HepG2 (cell line): ENCODE measurements at regions not wholly inside any gene's neighbourhood (a gene's known extent, or its start where the extent isn't known, plus 50 kb on each side); places are given as distances from the start of the nearest gene placed in this dataset.
A peak's percentile ranks its signal among the peaks of the same experiment; 100 is the strongest.

Source experiments
- ATAC-seq: fragments of 200-7000 bp; cut with Tn5 transposase; 3 replicates; pipeline ENCODE4 v1.9.1; 2020; ENCODE audit warnings: mild to moderate bottlenecking, moderate library complexity
- BruUV-seq: library from RNA; stranded (reverse); fragments of 400-500 nt; replicated peaks from 2 replicates; lab custom pipeline; 2021; lab: Mats Ljungman, UMichigan
- CTCF ChIA-PET: fragments of 300-600 bp; formaldehyde crosslinking; extraction: SDS; loops from one replicate; lab custom pipeline; 2021; ENCODE audit warnings: low total read pairs, inconsistent platforms, low intra/inter-chr PET ratio; lab: Yijun Ruan, JAX
- POLR2A ChIA-PET: fragments of 350-600 bp; sonication (Branson Sonifier 250); formaldehyde crosslinking; loops from one replicate; lab custom pipeline; 2020; ENCODE audit warnings: antibody characterized with exemption, inconsistent platforms; lab: Yijun Ruan, JAX
- DNase-seq: peaks from one replicate; pipeline ENCODE4 v3.0.0-alpha.2; 2015; ENCODE audit warnings: low spot score
- FAIRE-seq: peaks from 3 replicates; lab custom pipeline; 2011; peaks lifted over from hg19 to GRCh38; lab: Jason Lieb, UNC
- H2AFZ ChIP-seq: one replicate; pipeline ENCODE4 v1.6.1; 2011; ENCODE audit warnings: low read length, inconsistent platforms
- H3K27ac ChIP-seq: fragments of 300-600 bp; 3 replicates; pipeline ENCODE4 v1.8.0; 2011; ENCODE audit warnings: mixed run types, mild to moderate bottlenecking, mixed read lengths, low read length, inconsistent platforms; ENCODE audit not compliant: insufficient read depth; ENCODE audit errors: extremely low read length
- H3K27me3 ChIP-seq, 2 experiments: fragments of 200-600 bp in 1 of 2; 2 replicates in 1 of 2; 3 replicates in 1 of 2; pipeline versions ENCODE4 v1.6.0 to v1.8.0; 2011; ENCODE audit warnings: low read length in 2 of 2, mild to moderate bottlenecking in 2 of 2, moderate library complexity in 2 of 2, inconsistent platforms in 1 of 2; ENCODE audit not compliant: insufficient read depth in 2 of 2, control insufficient read depth in 1 of 2
- H3K36me3 ChIP-seq, 2 experiments: fragments of 200-600 bp in 1 of 2; replicated peaks in 1 of 2; 2 replicates in 1 of 2; 3 replicates in 1 of 2; pipeline versions ENCODE4 v1.5.1 to v1.8.0; 2011; ENCODE audit warnings: low read length in 2 of 2, inconsistent platforms in 1 of 2; ENCODE audit not compliant: insufficient read depth in 2 of 2, control insufficient read depth in 1 of 2
- H3K4me1 ChIP-seq: 2 replicates; pipeline ENCODE4 v1.5.1; 2012; ENCODE audit warnings: low read length, inconsistent platforms; ENCODE audit not compliant: insufficient read depth
- H3K4me2 ChIP-seq: 2 replicates; pipeline ENCODE4 v1.6.0; 2011; ENCODE audit warnings: low read depth, low read length, inconsistent platforms
- H3K4me3 ChIP-seq, 3 experiments: fragments of 200-600 bp in 1 of 3; sonication (generic), shearing (Covaris generic) in 1 of 3; replicated peaks in 1 of 3; 2 replicates each; pipeline ENCODE4 v1.5.1; 2011 to 2016; ENCODE audit warnings: low read length in 3 of 3, inconsistent platforms in 2 of 3, low read depth in 2 of 3, mild to moderate bottlenecking in 2 of 3, control low read depth in 1 of 3, mixed read lengths in 1 of 3; ENCODE audit not compliant: insufficient read depth in 1 of 3
- H3K79me2 ChIP-seq: one replicate; pipeline ENCODE4 v1.6.1; 2011; ENCODE audit warnings: low read length, inconsistent platforms; ENCODE audit not compliant: insufficient read depth
- H3K9ac ChIP-seq: 2 replicates; pipeline ENCODE4 v1.6.0; 2011; ENCODE audit warnings: mild to moderate bottlenecking, low read depth, low read length, inconsistent platforms; ENCODE audit not compliant: insufficient read depth
- H3K9me3 ChIP-seq: 2 replicates; pipeline ENCODE4 v1.5.1; 2012; ENCODE audit warnings: mild to moderate bottlenecking, low read length
- H4K20me1 ChIP-seq: 2 replicates; pipeline ENCODE4 v1.6.0; 2011; ENCODE audit warnings: inconsistent platforms, mild to moderate bottlenecking, low read length, moderate library complexity; ENCODE audit not compliant: insufficient read depth
- BRCA1 ChIP-seq: sonication (generic); formaldehyde crosslinking; IDR thresholded peaks from 2 replicates; pipeline ENCODE4 v1.4.0; 2020; ENCODE audit warnings: missing genetic modification reagents
- CREB1 ChIP-seq, 2 experiments: fragments of 450-650 bp in 1 of 2; IDR thresholded peaks; 2 replicates each; pipeline ENCODE4 v1.6.1; 2016 to 2017; ENCODE audit warnings: control low read depth in 1 of 2, mild to moderate bottlenecking in 1 of 2, missing compliant biosample characterization in 1 of 2, missing genetic modification characterization in 1 of 2
- RAD51 ChIP-seq: fragments of 450-650 bp; IDR thresholded peaks from 2 replicates; pipeline ENCODE4 v1.6.1; 2016; ENCODE audit warnings: borderline replicate concordance
- TRIM22 ChIP-seq: fragments of 450-650 bp; IDR thresholded peaks from 2 replicates; pipeline ENCODE4 v1.6.1; 2017
- ZBTB38 ChIP-seq: sonication (generic); formaldehyde crosslinking; IDR thresholded peaks from 2 replicates; pipeline ENCODE4 v1.5.1; 2020; ENCODE audit warnings: mild to moderate bottlenecking, missing genetic modification reagents
- ZNF225 ChIP-seq: sonication (generic); formaldehyde crosslinking; IDR thresholded peaks from 2 replicates; pipeline ENCODE4 v1.4.0; 2020; ENCODE audit warnings: mild to moderate bottlenecking, missing genetic modification reagents
- WGBS: methylation state at CpG from one replicate; pipeline ENCODE4 v1.1.6; 2017; ENCODE audit warnings: low lambda C conversion rate; 5-methylcytosine and 5-hydroxymethylcytosine counted together
- in situ Hi-C: cut with HindIII; loops from 2 replicates; pipeline ENCODE4 v1.10.0; 2017; ENCODE audit warnings: low pct_unique_long_range_greater_than_20kb; ENCODE audit not compliant: extremely low pct_ligation_motif_present
- intact Hi-C: fragments of 100-400 bp; cut with micrococcal nuclease; formaldehyde crosslinking; loops from one replicate; pipeline ENCODE4 v1.10.0; 2022; ENCODE audit not compliant: unreplicated experiment
- TF ChIP-seq, protein P1 (sequence below), 2 experiments: sonication (generic) in 1 of 2; formaldehyde crosslinking in 1 of 2; IDR thresholded peaks; 2 replicates each; pipeline versions ENCODE4 v1.5.1 to v1.6.1; 2011 to 2020; ENCODE audit warnings: borderline replicate concordance in 1 of 2, low read depth in 1 of 2, low read length in 1 of 2, mild to moderate bottlenecking in 1 of 2, missing genetic modification reagents in 1 of 2, moderate library complexity in 1 of 2

DNA sequence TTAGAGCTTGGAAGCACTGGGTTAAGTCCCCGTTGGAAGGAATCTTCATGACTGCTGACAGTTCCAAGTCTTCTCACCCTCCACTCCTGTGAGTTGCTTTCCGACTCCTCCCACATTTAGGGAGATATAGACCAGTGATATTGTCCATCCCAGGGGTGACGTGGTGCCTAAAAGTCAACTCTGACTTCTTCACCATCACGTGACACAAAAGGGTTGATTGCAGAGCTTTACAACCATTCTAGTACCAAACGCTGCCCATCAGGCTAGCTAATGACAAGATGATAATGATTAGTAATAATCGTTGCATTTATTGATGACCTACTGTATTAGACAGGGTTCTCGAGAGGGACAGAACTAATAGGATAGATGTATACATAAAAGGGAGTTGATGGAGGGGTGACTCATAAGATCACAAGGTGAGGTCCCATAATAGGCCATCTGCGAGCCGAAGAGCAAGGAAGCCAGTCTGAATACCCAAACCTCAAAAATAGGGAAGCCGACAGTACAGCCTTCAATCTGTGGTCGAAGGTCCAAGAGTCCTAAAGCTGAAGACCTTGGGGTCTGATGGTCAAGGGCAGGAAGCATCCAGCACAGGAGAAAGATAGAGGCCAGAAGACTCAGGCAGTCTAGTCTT lies 85.3 kb upstream of the CARD11 start:
- no peaks in the 10 kb centered on the region for H3K4me1 ChIP-seq
- H3K27ac ChIP-seq, result no peak overlapping the region
- no peaks in the 10 kb centered on the region for H3K36me3 ChIP-seq
- ATAC-seq, result no peak
- H3K4me3 ChIP-seq, result no peak overlapping the region
- no peak overlapping the region for H2AFZ ChIP-seq
- no peak for FAIRE-seq
- H3K4me2 ChIP-seq, result no peak overlapping the region
- ChIA-PET CTCF (no interaction called here), POLR2A (no interaction called here)
- no peaks in the 10 kb centered on the region for H4K20me1 ChIP-seq
- WGBS, result 24% methylated on average over 11 of the region's 11 CpGs
- in situ Hi-C loops, result no loop called here
- no peaks in the 10 kb centered on the region for H3K9me3 ChIP-seq
- DNase-seq, result no peak
- H3K9ac ChIP-seq, result no peak overlapping the region
- H3K27me3 ChIP-seq, result no peaks in the 10 kb centered on the region
- no TSS peak for BruUV-seq
- TF ChIP-seq BRCA1 (CRISPR knock-in tag) (no peak), ZBTB38 (CRISPR knock-in tag) (no peak), TRIM22 (no peak), ZNF225 (CRISPR knock-in tag) (no peak), CREB1 (IDR thresholded peaks at IDR 0.05) (0 out of 2 replicates have a peak, but pooled peaks have one; percentile 3), CREB1 (CRISPR knock-in tag; IDR thresholded peaks at IDR 0.05) (no peak), RAD51 (peak; percentile 75; the same call in 1 of the 2 replicates)
- TF ChIP-seq, protein P1, sequence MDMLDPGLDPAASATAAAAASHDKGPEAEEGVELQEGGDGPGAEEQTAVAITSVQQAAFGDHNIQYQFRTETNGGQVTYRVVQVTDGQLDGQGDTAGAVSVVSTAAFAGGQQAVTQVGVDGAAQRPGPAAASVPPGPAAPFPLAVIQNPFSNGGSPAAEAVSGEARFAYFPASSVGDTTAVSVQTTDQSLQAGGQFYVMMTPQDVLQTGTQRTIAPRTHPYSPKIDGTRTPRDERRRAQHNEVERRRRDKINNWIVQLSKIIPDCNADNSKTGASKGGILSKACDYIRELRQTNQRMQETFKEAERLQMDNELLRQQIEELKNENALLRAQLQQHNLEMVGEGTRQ (IDR thresholded peaks at IDR 0.05; ENCODE audit: low read depth, low read length), result peak; percentile 26; the same call in 1 of the 2 replicates
- TF ChIP-seq, protein P1 (CRISPR knock-in tag; IDR thresholded peaks at IDR 0.05; ENCODE audit: borderline replicate concordance), result no peak
- no peaks in the 10 kb centered on the region for H3K79me2 ChIP-seq
- intact Hi-C loops, result no loop called here
